ENCODE measurements at regions not wholly inside any gene's neighbourhood (a gene's known extent, or its start where the extent isn't known, plus 50 kb on each side); places are given as distances from the start of the nearest gene placed in this dataset.

- no peak overlapping the region for H3K27ac ChIP-seq (ENCODE audit: low read length)
These were observed 349.0 kb downstream of the PCDH7 start for GRCh38 chr4:31069151-31069550.

GRCh38 chr4:31071508-31072486 is 351.6 kb downstream of the PCDH7 start:
- intact Hi-C loops (cut with micrococcal nuclease; ENCODE audit: unreplicated experiment) = no loop called here
- Histone ChIP-seq H3K36me3 (ENCODE audit: control insufficient read depth, insufficient read depth, low read length) (no peaks in the 10 kb centered on the region), H3K27me3 (ENCODE audit: control insufficient read depth, insufficient read depth, low read length) (no peaks in the 10 kb centered on the region), H3K9me3 (ENCODE audit: control insufficient read depth, insufficient read depth, low read depth, low read length) (no peaks in the 10 kb centered on the region), H3K4me3 (ENCODE audit: low read depth in 2 of 2, low read length in 2 of 2) (no peak overlapping the region), H3K4me1 (ENCODE audit: control insufficient read depth, insufficient read depth, low read length) (no peaks in the 10 kb centered on the region; the same call in 1 of the 2 replicates), H3K27ac (ENCODE audit: low read length) (no peak overlapping the region)
- no TSS peak for BruUV-seq (replicated peaks)
- in situ Hi-C loops (cut with HindIII; ENCODE audit: low pct_unique_long_range_greater_than_20kb, low sequenced_read_pairs) = no loop called here
- DNase-seq (ENCODE audit: low read depth, low spot score) = no peak
- TF ChIP-seq POLR2AphosphoS5 (IDR thresholded peaks at IDR 0.05; ENCODE audit: low read depth, low read length) (no peak), REST (IDR thresholded peaks at IDR 0.05; ENCODE audit: insufficient read depth in 1 of 2, low read depth in 2 of 2, low read length in 1 of 2) (no peak), TCF7L2 (IDR thresholded peaks at IDR 0.05; ENCODE audit: low read depth, low read length) (no peak), CTCF (IDR thresholded peaks at IDR 0.05) (no peak), SIN3A (IDR thresholded peaks at IDR 0.05; ENCODE audit: borderline replicate concordance, insufficient read depth, low read depth, low read length) (no peak)
- ChIA-PET CTCF (no interaction called here), POLR2A (no interaction called here)
- no peak for ATAC-seq

More at GRCh38 chr4:31069151-31069550, 349.0 kb downstream of the PCDH7 start:
- ChIA-PET CTCF (no interaction called here), POLR2A (no interaction called here)
- no peak overlapping the region for H3K4me3 ChIP-seq (ENCODE audit: low read depth in 2 of 2, low read length in 2 of 2)
- DNase-seq (ENCODE audit: low read depth, low spot score) (no peak), ATAC-seq (no peak)
- H3K9me3 ChIP-seq (ENCODE audit: control insufficient read depth, insufficient read depth, low read depth, low read length) = no peaks in the 10 kb centered on the region
- in situ Hi-C loops (cut with HindIII; ENCODE audit: low pct_unique_long_range_greater_than_20kb, low sequenced_read_pairs) = no loop called here
- TF ChIP-seq TCF7L2 (IDR thresholded peaks at IDR 0.05; ENCODE audit: low read depth, low read length) (no peak), CTCF (IDR thresholded peaks at IDR 0.05) (no peak)
- intact Hi-C loops (cut with micrococcal nuclease; ENCODE audit: unreplicated experiment) = no loop called here
- no TSS peak for BruUV-seq (replicated peaks)
- H3K4me1 ChIP-seq (ENCODE audit: control insufficient read depth, insufficient read depth, low read length) = no peaks in the 10 kb centered on the region; the same call in 1 of the 2 replicates
- no peaks in the 10 kb centered on the region for H3K27me3 ChIP-seq (ENCODE audit: control insufficient read depth, insufficient read depth, low read length)
- H3K36me3 ChIP-seq (ENCODE audit: control insufficient read depth, insufficient read depth, low read length) = no peaks in the 10 kb centered on the region

All from Panc1 (cell line).